ENCODE measurements at regions not wholly inside any gene's neighbourhood (a gene's known extent, or its start where the extent isn't known, plus 50 kb on each side); places are given as distances from the start of the nearest gene placed in this dataset.
"Not testable (repeated sequence)": the region's sequence is repeated elsewhere in the genome, so short reads cannot be mapped to it uniquely, and the experiment has no call there.

DNA sequence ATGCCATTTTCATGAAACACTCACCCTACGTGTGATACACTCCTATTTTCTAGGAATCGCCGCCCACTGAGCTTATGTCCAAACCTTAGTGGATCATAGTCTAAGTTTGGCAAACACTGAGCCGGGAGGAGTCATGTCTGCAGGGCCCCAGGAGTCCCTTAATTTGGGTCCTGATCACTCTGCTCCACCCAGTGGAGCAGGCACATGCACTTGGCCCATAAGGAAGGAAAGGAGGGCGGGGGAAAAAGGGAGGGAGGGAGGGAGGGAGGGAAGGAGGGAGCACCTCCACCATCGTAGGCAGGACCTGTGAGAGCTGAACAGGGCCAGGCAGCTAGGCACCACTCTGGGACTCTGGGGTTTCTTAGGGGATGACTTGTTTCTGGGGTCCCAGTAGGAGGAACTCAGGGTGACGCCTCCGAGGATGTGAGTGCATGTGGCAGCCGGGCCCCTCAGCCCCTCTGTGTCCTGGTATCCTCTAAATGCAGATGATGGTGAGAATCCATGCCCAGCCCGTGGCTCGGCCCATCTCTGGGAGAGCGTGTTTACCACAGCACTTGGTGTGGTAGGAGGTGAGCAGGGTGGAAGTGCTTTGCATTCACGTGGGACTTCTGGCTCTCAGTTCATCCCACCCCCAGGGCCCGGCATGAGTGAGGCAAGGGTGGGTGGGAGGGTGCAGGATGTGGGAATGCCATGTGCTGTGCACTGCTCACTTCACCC is 109.4 kb downstream of the KLF13 start:
- H3K27ac ChIP-seq (ENCODE audit: low read depth, low read length) = no peak overlapping the region
- ChIA-PET CTCF (interaction anchor here (1.2 to 11.2 kb wide), 10 partner anchors 11 to 307 kb away, joined by 3 to 89 read pairs (median 5); no protein-coding TSS in a partner anchor), POLR2A (interaction anchor here (1.2 to 2.5 kb wide), 2 partner anchors 22 to 110 kb away, joined by 3 to 7 read pairs; partner anchors contain the start of gene KLF13)
- TF ChIP-seq, protein P1, sequence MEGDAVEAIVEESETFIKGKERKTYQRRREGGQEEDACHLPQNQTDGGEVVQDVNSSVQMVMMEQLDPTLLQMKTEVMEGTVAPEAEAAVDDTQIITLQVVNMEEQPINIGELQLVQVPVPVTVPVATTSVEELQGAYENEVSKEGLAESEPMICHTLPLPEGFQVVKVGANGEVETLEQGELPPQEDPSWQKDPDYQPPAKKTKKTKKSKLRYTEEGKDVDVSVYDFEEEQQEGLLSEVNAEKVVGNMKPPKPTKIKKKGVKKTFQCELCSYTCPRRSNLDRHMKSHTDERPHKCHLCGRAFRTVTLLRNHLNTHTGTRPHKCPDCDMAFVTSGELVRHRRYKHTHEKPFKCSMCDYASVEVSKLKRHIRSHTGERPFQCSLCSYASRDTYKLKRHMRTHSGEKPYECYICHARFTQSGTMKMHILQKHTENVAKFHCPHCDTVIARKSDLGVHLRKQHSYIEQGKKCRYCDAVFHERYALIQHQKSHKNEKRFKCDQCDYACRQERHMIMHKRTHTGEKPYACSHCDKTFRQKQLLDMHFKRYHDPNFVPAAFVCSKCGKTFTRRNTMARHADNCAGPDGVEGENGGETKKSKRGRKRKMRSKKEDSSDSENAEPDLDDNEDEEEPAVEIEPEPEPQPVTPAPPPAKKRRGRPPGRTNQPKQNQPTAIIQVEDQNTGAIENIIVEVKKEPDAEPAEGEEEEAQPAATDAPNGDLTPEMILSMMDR (IDR thresholded peaks at IDR 0.05; ENCODE audit: low read depth, low read length) = no peak
- H3K4me3 ChIP-seq (ENCODE audit: low read depth, low read length) = no peak overlapping the region
- no peaks in the 10 kb centered on the region for H3K27me3 ChIP-seq (ENCODE audit: control insufficient read depth, insufficient read depth, low read length)
- DNase-seq (ENCODE audit: low read depth, low spot score) = no peak
- H3K9me3 ChIP-seq (ENCODE audit: control insufficient read depth, insufficient read depth, low read length) = no peaks in the 10 kb centered on the region; the same call in 1 of the 2 replicates

DNA sequence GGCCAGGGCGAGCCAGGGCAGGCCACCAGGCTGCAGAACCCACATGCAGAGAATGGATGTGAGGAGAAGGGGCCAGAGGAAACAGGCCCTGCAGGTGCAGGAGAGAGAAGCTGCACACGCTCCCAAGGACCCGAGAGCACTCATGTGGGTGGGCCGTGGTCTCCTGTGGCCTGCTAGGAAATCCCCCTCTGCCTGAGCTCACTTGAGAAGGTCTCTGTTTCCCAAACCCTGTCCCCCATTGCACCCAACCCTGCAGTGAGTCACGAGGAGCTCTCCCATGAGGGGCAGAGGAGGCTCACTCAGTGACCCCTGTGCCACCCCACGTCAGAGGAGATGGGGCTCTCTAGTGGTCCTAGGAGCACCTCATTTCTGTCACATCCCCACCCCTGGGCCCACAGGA is 111.1 kb downstream of the KLF13 start:
- ChIA-PET POLR2A (no interaction called here), CTCF (interaction anchor here (11.2 kb wide), 1 partner anchor 51 kb away, joined by 89 read pairs; no protein-coding TSS in a partner anchor)
- no peaks in the 10 kb centered on the region; the same call in 1 of the 2 replicates for H3K9me3 ChIP-seq (ENCODE audit: control insufficient read depth, insufficient read depth, low read length)
- TF ChIP-seq, protein P1 (IDR thresholded peaks at IDR 0.05; ENCODE audit: low read depth, low read length) = no peak
- no peak for DNase-seq (ENCODE audit: low read depth, low spot score)
- no peak overlapping the region for H3K27ac ChIP-seq (ENCODE audit: low read depth, low read length)
- H3K4me3 ChIP-seq (ENCODE audit: low read depth, low read length) = no peak overlapping the region
- H3K27me3 ChIP-seq (ENCODE audit: control insufficient read depth, insufficient read depth, low read length) = no peaks in the 10 kb centered on the region

DNA sequence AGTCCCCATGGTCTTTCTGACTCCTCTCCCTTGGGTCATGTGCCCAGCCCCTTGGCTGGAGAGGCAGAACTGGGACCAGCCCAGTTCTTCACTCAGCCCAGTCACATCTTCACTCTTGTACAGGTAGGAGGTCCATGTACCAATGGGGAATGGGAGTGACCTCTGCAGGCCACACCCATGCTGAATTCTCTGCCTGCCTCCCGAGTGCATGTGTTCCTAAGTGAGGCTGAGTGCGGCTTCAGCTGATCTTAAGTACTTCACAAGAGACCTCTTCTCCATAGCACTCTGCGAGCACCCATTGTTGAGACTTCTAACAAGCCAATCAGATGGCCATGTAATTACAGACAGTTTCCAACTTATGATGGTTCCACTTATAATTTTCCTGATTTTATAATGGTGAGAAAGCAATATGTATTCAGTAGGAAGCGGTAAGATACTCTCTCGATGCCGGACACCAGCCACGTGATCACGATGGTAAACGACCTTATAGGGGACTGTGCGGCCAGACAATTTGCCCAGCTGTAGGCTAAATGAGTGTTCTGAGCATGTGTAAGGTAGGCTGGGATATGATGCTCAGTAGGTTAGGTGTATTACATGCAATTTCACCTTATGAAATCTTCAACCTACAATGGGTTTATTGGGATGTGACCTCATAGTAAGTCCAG is 112.1 kb downstream of the KLF13 start:
- no peak overlapping the region for H3K4me3 ChIP-seq (ENCODE audit: low read depth, low read length)
- TF ChIP-seq, protein P1 (IDR thresholded peaks at IDR 0.05; ENCODE audit: low read depth, low read length) = no peak
- no peak for DNase-seq (ENCODE audit: low read depth, low spot score)
- no peaks in the 10 kb centered on the region for H3K27me3 ChIP-seq (ENCODE audit: control insufficient read depth, insufficient read depth, low read length)
- ChIA-PET POLR2A (interaction anchor here (0.5 kb wide), 1 partner anchor 36 kb away, joined by 3 read pairs; no protein-coding TSS in a partner anchor), CTCF (interaction anchor here (11.2 kb wide), 1 partner anchor 50 kb away, joined by 89 read pairs; no protein-coding TSS in a partner anchor)
- H3K9me3 ChIP-seq (ENCODE audit: control insufficient read depth, insufficient read depth, low read length) = no peaks in the 10 kb centered on the region; the same call in 1 of the 2 replicates
- no peak overlapping the region for H3K27ac ChIP-seq (ENCODE audit: low read depth, low read length)

DNA sequence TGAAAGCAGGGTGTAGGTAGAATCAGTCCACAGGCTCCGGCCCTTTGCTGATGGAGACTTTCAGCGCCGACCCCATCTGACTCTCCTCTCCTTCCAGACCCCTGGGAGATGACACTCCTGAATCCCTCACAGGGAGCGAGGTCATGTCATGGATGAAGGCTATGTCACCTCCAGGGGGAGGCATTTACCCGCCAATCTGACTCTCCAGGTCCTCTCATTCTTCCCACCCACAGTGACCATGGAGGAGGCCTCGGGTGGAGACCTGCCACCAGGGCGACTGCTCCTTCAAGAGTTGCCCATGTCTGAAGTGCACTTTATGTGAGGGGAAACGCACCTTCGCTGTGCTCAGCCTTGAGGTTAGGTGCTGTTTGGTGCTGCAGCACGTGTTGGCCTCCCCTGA is 112.7 kb downstream of the KLF13 start:
- Histone ChIP-seq H3K4me3 (ENCODE audit: low read depth, low read length) (no peak overlapping the region), H3K27me3 (ENCODE audit: control insufficient read depth, insufficient read depth, low read length) (no peaks in the 10 kb centered on the region), H3K27ac (ENCODE audit: low read depth, low read length) (no peak overlapping the region), H3K9me3 (ENCODE audit: control insufficient read depth, insufficient read depth, low read length) (no peaks in the 10 kb centered on the region; the same call in 1 of the 2 replicates)
- POLR2A ChIA-PET = no interaction called here
- no peak for DNase-seq (ENCODE audit: low read depth, low spot score)
- CTCF ChIA-PET = interaction anchor here (0.5 to 11.2 kb wide), 2 partner anchors 50 to 74 kb away, joined by 4 to 89 read pairs; no protein-coding TSS in a partner anchor
- TF ChIP-seq, protein P1 (IDR thresholded peaks at IDR 0.05; ENCODE audit: low read depth, low read length) = no peak; the same call in 1 of the 2 replicates

DNA sequence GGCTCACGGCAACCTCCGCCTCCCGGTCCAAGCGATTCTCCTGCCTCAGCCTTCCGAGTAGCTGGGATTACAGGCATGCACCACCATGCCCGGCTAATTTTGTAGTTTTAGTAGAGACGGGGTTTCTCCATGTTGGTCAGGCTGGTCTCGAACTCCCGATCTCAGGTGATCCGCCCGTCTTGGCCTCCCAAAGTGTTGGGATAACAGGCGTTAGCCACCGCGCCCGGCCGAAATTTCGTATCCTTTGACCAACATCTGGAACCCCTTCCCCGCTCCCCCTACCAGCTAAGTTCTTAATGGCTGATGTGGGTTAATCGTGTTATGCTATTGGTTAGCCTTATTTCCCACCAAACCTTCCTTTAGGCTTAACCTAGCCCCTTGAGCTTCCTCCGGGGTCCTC is 113.6 kb downstream of the KLF13 start:
- H3K9me3 ChIP-seq (ENCODE audit: control insufficient read depth, insufficient read depth, low read length); H3K27me3 ChIP-seq (ENCODE audit: control insufficient read depth, insufficient read depth, low read length); DNase-seq (ENCODE audit: low read depth, low spot score); H3K4me3 ChIP-seq (ENCODE audit: low read depth, low read length); H3K27ac ChIP-seq (ENCODE audit: low read depth, low read length): not testable (repeated sequence)
- POLR2A ChIA-PET = interaction anchor here (2.1 kb wide), 1 partner anchor 32 kb away, joined by 5 read pairs; no protein-coding TSS in a partner anchor
- CTCF ChIA-PET = interaction anchor here (11.2 kb wide), 1 partner anchor 49 kb away, joined by 89 read pairs; no protein-coding TSS in a partner anchor
